Glutamatergic neuron (in vitro differentiated cells): ENCODE measurements at regions not wholly inside any gene's neighbourhood (a gene's known extent, or its start where the extent isn't known, plus 50 kb on each side); places are given as distances from the start of the nearest gene placed in this dataset.

Source experiments
- DNase-seq: peaks from one replicate; pipeline ENCODE4 v3.0.0; 2022
- H3K27ac Mint-ChIP-seq: one replicate; pipeline ENCODE4 v1.8.0; 2020; ENCODE audit warnings: mild to moderate bottlenecking, mixed read lengths, inconsistent platforms; ENCODE audit not compliant: unreplicated experiment
- H3K27me3 Mint-ChIP-seq: one replicate; pipeline ENCODE4 v1.8.0; 2020; ENCODE audit warnings: mild to moderate bottlenecking, moderate library complexity, mixed read lengths, inconsistent platforms; ENCODE audit not compliant: unreplicated experiment
- H3K36me3 Mint-ChIP-seq: one replicate; pipeline ENCODE4 v1.8.0; 2020; ENCODE audit warnings: mild to moderate bottlenecking, mixed read lengths, inconsistent platforms; ENCODE audit not compliant: unreplicated experiment
- H3K4me1 Mint-ChIP-seq: one replicate; pipeline ENCODE4 v1.8.0; 2020; ENCODE audit warnings: mild to moderate bottlenecking, low read depth, mixed read lengths, inconsistent platforms; ENCODE audit not compliant: unreplicated experiment
- H3K4me3 Mint-ChIP-seq: one replicate; pipeline ENCODE4 v1.8.0; 2020; ENCODE audit warnings: mild to moderate bottlenecking, mixed read lengths, inconsistent platforms; ENCODE audit not compliant: unreplicated experiment
- H3K9me3 Mint-ChIP-seq: one replicate; pipeline ENCODE4 v1.8.0; 2020; ENCODE audit warnings: mild to moderate bottlenecking, moderate library complexity, mixed read lengths, inconsistent platforms; ENCODE audit not compliant: unreplicated experiment
- CTCF ChIP-seq: fragments of 200-600 bp; sonication (generic); IDR thresholded peaks from one replicate; pipeline ENCODE4 v1.5.0; 2021; ENCODE audit not compliant: partially characterized antibody, unreplicated experiment

- H3K27ac Mint-ChIP-seq = no peak overlapping the region
- no peak for TF ChIP-seq CTCF
Measured at GRCh38 chr2:506451-506850, 170.8 kb downstream of the TMEM18 start.

GRCh38 chr2:505941-506340 lies 171.3 kb downstream of the TMEM18 start:
- no peak for TF ChIP-seq CTCF
- no peak for DNase-seq
- Mint-ChIP-seq H3K36me3 (peaks cover 11% of the 10 kb centered on the region), H3K9me3 (peaks cover 8% of the 10 kb centered on the region), H3K27me3 (peaks cover 2% of the 10 kb centered on the region), H3K4me1 (peaks cover 3% of the 10 kb centered on the region), H3K27ac (no peak overlapping the region), H3K4me3 (no peak overlapping the region)

More at GRCh38 chr2:506451-506850, 170.8 kb downstream of the TMEM18 start:
- H3K4me3 Mint-ChIP-seq = no peak overlapping the region
- H3K9me3 Mint-ChIP-seq = peaks cover 8% of the 10 kb centered on the region
- peaks cover 3% of the 10 kb centered on the region for H3K4me1 Mint-ChIP-seq
- no peak for DNase-seq
- H3K36me3 Mint-ChIP-seq = peaks cover 12% of the 10 kb centered on the region
- H3K27me3 Mint-ChIP-seq = peaks cover 2% of the 10 kb centered on the region

GRCh38 chr2:503288-503999 lies 173.8 kb downstream of the TMEM18 start:
- H3K27ac Mint-ChIP-seq = no peak overlapping the region

GRCh38 chr2:502831-503230 lies 174.4 kb downstream of the TMEM18 start:
- H3K4me1 Mint-ChIP-seq = peaks cover 3% of the 10 kb centered on the region
- no peaks in the 10 kb centered on the region for H3K36me3 Mint-ChIP-seq
- peaks cover 2% of the 10 kb centered on the region for H3K27me3 Mint-ChIP-seq
- TF ChIP-seq CTCF = no peak
- no peak for DNase-seq
- no peak overlapping the region for H3K27ac Mint-ChIP-seq
- H3K4me3 Mint-ChIP-seq = no peak overlapping the region
- peaks cover 6% of the 10 kb centered on the region for H3K9me3 Mint-ChIP-seq

More at GRCh38 chr2:503288-503999, 173.8 kb downstream of the TMEM18 start:
- Mint-ChIP-seq H3K27me3 (peaks cover 2% of the 10 kb centered on the region), H3K4me3 (no peak overlapping the region), H3K4me1 (peaks cover 3% of the 10 kb centered on the region), H3K36me3 (no peaks in the 10 kb centered on the region), H3K9me3 (peaks cover 6% of the 10 kb centered on the region)
- TF ChIP-seq CTCF = no peak
- DNase-seq = no peak

GRCh38 chr2:501667-502066 lies 175.5 kb downstream of the TMEM18 start:
- TF ChIP-seq CTCF = no peak
- Mint-ChIP-seq H3K27me3 (peaks cover 2% of the 10 kb centered on the region), H3K4me1 (peaks cover 3% of the 10 kb centered on the region), H3K9me3 (peaks cover 4% of the 10 kb centered on the region), H3K36me3 (no peaks in the 10 kb centered on the region), H3K4me3 (no peak overlapping the region), H3K27ac (no peak overlapping the region)
- DNase-seq = no peak
